Muscle layer of duodenum (tissue), 2 donors: ENCODE measurements at regions not wholly inside any gene's neighbourhood (a gene's known extent, or its start where the extent isn't known, plus 50 kb on each side); places are given as distances from the start of the nearest gene placed in this dataset.

ENCODE experiments used
- H3K27ac ChIP-seq: one replicate; pipeline ENCODE4 v1.7.0; 2013; ENCODE audit warnings: mild to moderate bottlenecking, low read length
- H3K27me3 ChIP-seq: one replicate; pipeline ENCODE4 v1.7.0; 2013; ENCODE audit warnings: low read depth, mild to moderate bottlenecking, control low read depth, low read length
- H3K36me3 ChIP-seq, 2 donors: one replicate each; pipeline ENCODE4 v1.7.0; 2013; ENCODE audit warnings: low read length in 2 of 2, control low read depth in 1 of 2, mild to moderate bottlenecking in 1 of 2; ENCODE audit not compliant: insufficient read depth in 2 of 2, control insufficient read depth in 1 of 2
- H3K4me1 ChIP-seq, 2 donors: one replicate each; pipeline ENCODE4 v1.7.0; 2013; ENCODE audit warnings: low read length in 2 of 2, mild to moderate bottlenecking in 2 of 2, control low read depth in 1 of 2, moderate library complexity in 1 of 2; ENCODE audit not compliant: insufficient read depth in 2 of 2, control insufficient read depth in 1 of 2
- H3K4me3 ChIP-seq, 2 donors: one replicate each; pipeline ENCODE4 v1.7.0; 2013; ENCODE audit warnings: low read length in 2 of 2, low read depth in 1 of 2, mild to moderate bottlenecking in 1 of 2
- H3K9me3 ChIP-seq, 2 donors: one replicate each; pipeline ENCODE4 v1.7.0; 2013; ENCODE audit warnings: low read length in 2 of 2, control low read depth in 1 of 2, mild to moderate bottlenecking in 1 of 2; ENCODE audit not compliant: control insufficient read depth in 1 of 2
- donor health status: healthy.

DNA sequence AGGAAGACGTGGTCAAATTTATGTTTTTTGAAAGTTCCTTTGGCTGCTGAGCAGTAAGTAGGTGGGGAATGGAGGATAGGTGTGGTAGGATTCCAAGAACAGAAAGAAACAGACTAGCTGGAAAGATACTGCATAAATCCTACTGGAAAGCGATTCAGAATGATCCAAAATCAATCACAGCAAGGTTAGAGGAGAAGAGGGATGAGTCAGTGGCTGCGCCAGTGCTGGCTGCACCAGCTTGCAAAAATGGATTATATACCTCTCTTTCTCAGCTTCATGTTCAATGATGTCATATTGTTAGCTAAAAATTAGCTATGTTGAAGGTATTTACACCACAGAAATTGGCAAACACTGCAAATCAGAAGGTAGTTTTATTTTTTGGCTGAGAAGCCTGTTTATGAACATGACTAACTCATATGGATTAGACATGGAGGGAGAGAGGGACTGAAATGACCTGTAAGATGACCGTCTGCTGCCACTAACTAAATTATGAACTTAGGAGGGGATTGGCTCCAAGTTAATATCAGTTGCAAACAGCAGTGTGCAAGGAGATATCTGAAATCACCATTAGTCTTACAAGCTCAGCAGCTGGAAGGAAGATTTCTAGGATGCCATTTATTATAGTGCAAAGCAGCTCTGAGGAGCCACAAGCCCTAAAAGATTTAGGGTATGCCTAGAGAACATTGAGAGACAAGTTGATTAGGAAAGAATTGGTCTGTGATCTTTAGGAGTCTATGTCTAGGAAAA lies 405.3 kb downstream of the MID1IP1 start:
- H3K27ac ChIP-seq: no peak overlapping the region
- H3K27me3 ChIP-seq: no peaks in the 10 kb centered on the region
- no peaks in the 10 kb centered on the region for H3K36me3 ChIP-seq
- no peak overlapping the region for H3K4me3 ChIP-seq
- H3K4me1 ChIP-seq: no peaks in the 10 kb centered on the region
- H3K9me3 ChIP-seq: no peaks in the 10 kb centered on the region

DNA sequence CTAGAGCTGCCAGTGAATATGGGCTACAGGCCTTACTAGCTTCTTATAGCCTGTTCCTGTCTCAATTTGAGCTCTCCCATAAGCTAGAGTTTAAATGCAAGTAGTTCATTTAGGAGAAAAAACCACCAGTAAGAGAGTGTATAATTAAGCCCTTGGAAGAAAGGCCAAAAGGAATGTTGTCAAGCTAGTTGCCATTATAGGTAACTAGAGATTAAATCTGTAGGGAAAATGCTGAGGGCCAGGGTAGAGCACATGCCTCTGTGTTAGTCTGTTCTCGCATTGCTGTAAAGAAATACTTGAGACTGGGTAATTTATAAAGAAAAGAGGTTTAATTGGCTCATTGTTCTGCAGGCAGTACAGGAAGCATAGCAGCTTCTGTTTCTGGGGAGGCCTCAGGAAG lies 410.2 kb downstream of the MID1IP1 start:
- H3K36me3 ChIP-seq: no peaks in the 10 kb centered on the region
- H3K27me3 ChIP-seq: no peaks in the 10 kb centered on the region
- no peak overlapping the region for H3K27ac ChIP-seq
- no peak overlapping the region for H3K4me3 ChIP-seq
- H3K9me3 ChIP-seq: no peaks in the 10 kb centered on the region
- no peaks in the 10 kb centered on the region for H3K4me1 ChIP-seq

DNA sequence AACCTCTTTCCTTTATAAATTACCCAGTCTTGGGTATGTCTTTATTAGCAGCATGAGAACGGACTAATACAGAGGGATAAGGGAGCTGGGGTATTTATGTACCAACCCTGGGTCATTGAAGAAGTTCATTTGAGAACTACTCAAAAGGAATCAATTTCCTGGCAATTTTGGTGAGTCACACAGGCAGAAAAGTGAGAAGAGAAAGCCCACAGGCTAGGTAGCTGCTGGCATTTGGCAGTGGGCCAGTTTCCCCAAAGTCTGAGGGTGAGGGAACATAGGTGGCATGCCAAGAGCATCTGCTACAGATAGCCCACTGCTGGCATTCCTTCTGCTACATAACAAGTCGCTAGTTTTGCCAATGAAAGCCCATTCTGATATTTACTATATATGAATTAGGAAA lies 411.2 kb downstream of the MID1IP1 start:
- Histone ChIP-seq H3K4me3 (no peak overlapping the region), H3K27me3 (no peaks in the 10 kb centered on the region), H3K4me1 (no peaks in the 10 kb centered on the region), H3K9me3 (no peaks in the 10 kb centered on the region), H3K27ac (no peak overlapping the region), H3K36me3 (no peaks in the 10 kb centered on the region)

DNA sequence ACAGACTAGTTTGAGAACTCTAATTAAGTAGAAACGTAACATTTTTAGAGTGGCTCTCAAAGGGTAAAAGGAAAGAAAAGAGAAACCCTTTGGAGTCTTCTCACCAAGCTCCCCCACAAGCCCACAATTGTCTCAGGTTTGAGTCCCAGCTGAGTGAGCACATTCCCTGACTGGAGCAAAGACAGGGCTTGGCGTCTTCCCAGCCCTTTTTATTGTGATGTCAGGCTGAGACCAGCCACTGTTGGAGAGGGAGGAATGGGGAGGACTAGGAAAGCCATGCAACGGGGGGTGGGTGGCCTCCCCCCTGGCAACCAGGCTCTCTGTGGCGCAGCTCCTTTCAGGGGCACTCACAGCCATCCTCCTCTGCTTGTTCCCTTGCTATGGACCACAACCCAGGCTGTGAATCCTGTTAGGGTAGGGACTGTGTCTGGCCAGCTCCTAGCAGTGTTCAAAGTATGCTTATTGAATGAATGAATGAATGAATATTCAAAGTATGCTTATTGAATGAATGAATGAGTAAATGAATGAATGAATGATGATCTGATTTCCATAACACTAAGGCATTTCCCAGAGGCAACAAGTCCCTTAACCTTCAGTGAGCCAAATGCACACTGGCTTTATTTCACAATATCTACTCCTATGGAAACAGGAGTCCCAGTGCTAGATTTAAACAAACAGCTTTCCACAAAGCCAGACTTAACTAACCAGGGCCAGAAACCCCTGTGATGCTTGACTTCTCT lies 413.3 kb downstream of the MID1IP1 start:
- Histone ChIP-seq H3K4me1 (no peaks in the 10 kb centered on the region), H3K9me3 (no peaks in the 10 kb centered on the region), H3K27me3 (no peaks in the 10 kb centered on the region), H3K27ac (no peak overlapping the region), H3K36me3 (no peaks in the 10 kb centered on the region), H3K4me3 (no peak overlapping the region)

DNA sequence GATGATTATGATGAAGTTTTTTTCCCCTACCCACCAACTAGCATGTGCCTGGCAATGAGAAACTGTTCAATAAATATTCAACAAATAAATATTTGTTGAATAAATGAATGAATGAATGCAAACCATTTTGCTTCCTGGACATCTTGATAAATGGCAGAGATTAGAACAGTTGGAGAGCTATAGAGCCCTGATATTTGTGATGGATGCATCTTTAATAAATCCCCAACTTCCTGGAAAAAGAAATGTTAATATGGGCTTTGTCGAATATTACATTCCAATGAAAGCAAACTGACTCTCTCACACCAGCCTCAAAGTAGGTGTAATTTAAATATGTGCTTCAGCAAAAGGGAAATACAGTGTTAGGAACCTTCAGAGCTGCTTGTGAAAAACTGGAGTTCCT lies 419.7 kb downstream of the MID1IP1 start:
- H3K4me1 ChIP-seq: no peaks in the 10 kb centered on the region
- H3K27ac ChIP-seq: no peak overlapping the region
- H3K4me3 ChIP-seq: no peak overlapping the region
- no peaks in the 10 kb centered on the region for H3K27me3 ChIP-seq
- no peaks in the 10 kb centered on the region for H3K36me3 ChIP-seq
- no peaks in the 10 kb centered on the region for H3K9me3 ChIP-seq

DNA sequence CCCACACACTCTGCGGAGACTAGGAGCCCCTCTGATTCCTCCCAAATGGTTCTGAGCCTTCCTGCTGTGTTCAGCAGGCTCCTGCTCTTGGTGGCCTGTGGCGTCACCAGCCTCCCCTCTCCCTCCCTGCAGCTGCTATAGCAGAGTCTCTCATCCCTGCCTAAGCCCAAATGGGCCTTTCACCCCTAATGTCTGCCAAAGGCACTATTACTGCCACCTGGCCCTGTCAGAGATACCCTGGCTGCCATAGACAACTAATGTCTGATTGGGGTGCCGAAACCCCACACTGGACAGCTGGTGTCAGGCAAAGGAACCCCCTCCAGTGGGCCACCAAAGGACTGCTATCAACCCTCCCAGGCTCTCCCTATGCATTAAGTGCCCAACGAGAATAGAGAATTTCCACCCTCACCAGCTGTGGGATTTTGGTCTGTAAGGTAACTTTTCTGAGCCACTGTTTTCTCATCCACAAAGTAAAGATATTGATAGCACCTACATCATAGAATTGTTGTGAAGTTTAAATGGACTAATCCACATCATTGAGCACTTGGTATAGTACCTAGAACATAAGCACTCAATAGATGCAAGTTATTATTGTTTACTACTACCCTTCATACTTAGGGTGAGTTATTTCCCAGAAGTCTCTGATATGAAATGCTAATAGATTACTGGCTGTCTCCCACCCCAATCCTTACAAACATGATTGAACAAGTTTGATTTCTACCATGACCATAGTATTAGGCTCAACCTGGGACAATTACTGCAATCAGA lies 421.3 kb downstream of the MID1IP1 start:
- no peak overlapping the region for H3K27ac ChIP-seq
- H3K27me3 ChIP-seq: no peaks in the 10 kb centered on the region
- H3K4me3 ChIP-seq: no peak overlapping the region
- no peaks in the 10 kb centered on the region for H3K4me1 ChIP-seq
- no peaks in the 10 kb centered on the region for H3K9me3 ChIP-seq
- H3K36me3 ChIP-seq: no peaks in the 10 kb centered on the region

DNA sequence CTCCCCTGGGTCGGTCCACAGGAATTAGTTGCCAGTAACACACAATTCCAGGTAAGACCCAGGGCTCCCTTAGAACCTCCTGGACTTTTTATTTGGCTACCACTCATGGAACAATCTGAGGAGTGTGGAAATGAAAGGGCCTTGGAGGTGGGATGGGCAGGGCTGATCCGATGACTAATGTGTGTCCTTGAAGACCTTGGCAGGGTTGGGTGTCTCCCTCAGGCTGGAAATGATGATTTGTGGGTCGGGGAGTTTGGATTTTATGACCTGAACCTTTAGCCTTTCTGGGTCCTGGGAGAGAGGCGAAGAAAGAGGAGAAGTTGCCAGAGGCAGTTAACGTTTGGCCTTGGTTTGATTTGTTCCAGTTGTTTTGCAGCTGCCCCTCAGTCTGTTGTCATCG lies 425.0 kb downstream of the MID1IP1 start:
- Histone ChIP-seq H3K9me3 (no peaks in the 10 kb centered on the region), H3K4me3 (no peak overlapping the region), H3K4me1 (no peaks in the 10 kb centered on the region), H3K27me3 (no peaks in the 10 kb centered on the region), H3K27ac (no peak overlapping the region), H3K36me3 (no peaks in the 10 kb centered on the region)

DNA sequence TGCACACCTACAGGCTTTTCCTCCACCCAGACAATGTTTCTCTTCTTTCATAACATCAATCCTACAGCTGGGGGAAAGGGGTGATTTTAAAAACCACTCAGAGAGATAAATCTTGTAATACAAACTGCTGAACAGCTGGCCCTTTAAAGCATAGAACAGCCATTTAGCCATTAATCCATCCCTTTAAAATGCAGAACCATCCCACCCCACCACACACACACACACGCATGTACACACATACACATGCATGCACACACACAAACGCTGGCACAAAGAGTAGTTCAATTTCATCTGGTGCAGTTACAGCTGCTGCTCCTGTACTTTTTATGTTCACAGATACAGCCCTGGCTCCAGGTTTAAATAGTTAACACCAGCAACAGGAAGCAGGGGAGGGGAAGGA lies 426.1 kb downstream of the MID1IP1 start:
- H3K27me3 ChIP-seq: no peaks in the 10 kb centered on the region
- H3K27ac ChIP-seq: no peak overlapping the region
- no peaks in the 10 kb centered on the region for H3K4me1 ChIP-seq
- no peak overlapping the region for H3K4me3 ChIP-seq
- no peaks in the 10 kb centered on the region for H3K36me3 ChIP-seq
- no peaks in the 10 kb centered on the region for H3K9me3 ChIP-seq

DNA sequence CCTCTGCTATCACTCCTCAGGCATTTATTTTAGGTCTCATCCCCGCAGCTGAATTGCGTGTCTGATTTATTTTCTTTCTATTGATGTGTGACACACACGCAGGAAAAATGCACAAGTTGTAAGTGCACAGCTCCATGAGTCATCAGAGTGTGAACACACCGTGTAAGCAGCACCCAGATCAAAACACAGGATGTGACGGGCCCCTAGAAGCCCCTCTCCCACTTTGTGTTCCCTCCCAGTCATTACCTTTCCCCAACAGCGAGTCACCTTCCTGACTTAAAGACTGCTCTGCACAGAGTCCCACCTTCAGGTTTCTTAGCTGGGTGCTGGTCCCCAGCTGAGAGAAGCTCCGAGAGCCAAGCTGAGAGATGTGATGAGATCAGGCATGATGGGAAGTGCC lies 436.7 kb downstream of the MID1IP1 start:
- no peaks in the 10 kb centered on the region for H3K36me3 ChIP-seq
- H3K27ac ChIP-seq: no peak overlapping the region
- no peaks in the 10 kb centered on the region for H3K4me1 ChIP-seq
- H3K27me3 ChIP-seq: no peaks in the 10 kb centered on the region
- H3K9me3 ChIP-seq: no peaks in the 10 kb centered on the region
- no peak overlapping the region for H3K4me3 ChIP-seq

DNA sequence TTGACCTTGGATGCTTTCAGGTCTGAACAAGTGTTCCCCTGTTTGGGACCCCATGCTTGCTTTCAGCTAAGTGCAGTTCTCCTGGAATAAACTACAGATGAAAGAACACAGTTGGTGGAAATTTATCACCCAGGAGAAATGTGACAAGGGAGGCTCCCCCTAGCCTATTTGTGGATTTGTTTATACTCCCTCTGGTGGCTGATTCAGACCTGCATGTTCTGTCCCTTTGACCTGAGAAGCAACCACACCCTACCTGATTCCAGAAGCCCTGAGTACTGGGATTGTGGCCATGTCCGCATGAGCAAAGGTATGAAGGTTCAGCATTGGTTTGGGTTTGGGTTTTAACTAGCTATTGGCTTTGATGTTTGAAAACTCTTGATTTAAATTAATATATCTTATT lies 440.9 kb downstream of the MID1IP1 start:
- Histone ChIP-seq H3K9me3 (no peaks in the 10 kb centered on the region), H3K4me1 (no peaks in the 10 kb centered on the region), H3K27ac (no peak overlapping the region), H3K36me3 (no peaks in the 10 kb centered on the region), H3K27me3 (no peaks in the 10 kb centered on the region), H3K4me3 (no peak overlapping the region)

DNA sequence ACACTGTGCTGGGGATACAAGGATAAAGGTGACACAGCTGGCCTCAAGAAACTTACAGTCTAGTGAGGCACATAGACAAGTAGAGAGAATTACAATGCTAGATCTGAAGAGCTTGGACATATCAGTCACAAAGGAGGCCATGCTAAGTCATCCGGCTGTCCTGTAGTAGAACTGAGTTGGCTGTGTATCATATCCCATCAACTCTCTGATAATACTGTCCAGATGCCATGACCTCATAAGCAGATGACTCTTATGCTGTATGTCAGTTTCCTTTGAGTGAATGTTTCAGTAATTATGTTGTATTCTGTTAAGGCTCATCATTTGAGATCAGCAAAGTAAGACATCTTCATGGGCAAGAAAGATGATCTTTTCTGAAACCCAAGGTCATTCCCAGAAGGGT lies 442.9 kb downstream of the MID1IP1 start:
- Histone ChIP-seq H3K9me3 (no peaks in the 10 kb centered on the region), H3K27ac (no peak overlapping the region), H3K4me1 (no peaks in the 10 kb centered on the region), H3K4me3 (no peak overlapping the region), H3K36me3 (no peaks in the 10 kb centered on the region), H3K27me3 (no peaks in the 10 kb centered on the region)
